ENCODE measurements at regions not wholly inside any gene's neighbourhood (a gene's known extent, or its start where the extent isn't known, plus 50 kb on each side); places are given as distances from the start of the nearest gene placed in this dataset.
"Not testable (repeated sequence)": the region's sequence is repeated elsewhere in the genome, so short reads cannot be mapped to it uniquely, and the experiment has no call there.

- not testable (repeated sequence) for DNase-seq (ENCODE audit: low spot score)
These were observed 1183.5 kb downstream of the RPIA start for GRCh38 chr2:89874810-89875595.

- not testable (repeated sequence) for DNase-seq (ENCODE audit: low spot score)
These were observed 1185.0 kb downstream of the RPIA start for GRCh38 chr2:89876445-89876844.

GRCh38 chr2:89876878-89877277, 1185.4 kb downstream of the RPIA start:
- not testable (repeated sequence) for DNase-seq (ENCODE audit: low spot score)

GRCh38 chr2:89882880-89883279, 1191.4 kb downstream of the RPIA start:
- not testable (repeated sequence) for DNase-seq (ENCODE audit: low spot score)

GRCh38 chr2:89883624-89884023, 1192.2 kb downstream of the RPIA start:
- DNase-seq (ENCODE audit: low spot score), result not testable (repeated sequence)

GRCh38 chr2:89885071-89885470, 1193.6 kb downstream of the RPIA start:
- not testable (repeated sequence) for DNase-seq (ENCODE audit: low spot score)

GRCh38 chr2:89888693-89889092, 1197.2 kb downstream of the RPIA start:
- not testable (repeated sequence) for DNase-seq (ENCODE audit: low spot score)

GRCh38 chr2:89890185-89890773, 1198.8 kb downstream of the RPIA start:
- DNase-seq (ENCODE audit: low spot score), result not testable (repeated sequence)

- not testable (repeated sequence) for DNase-seq (ENCODE audit: low spot score)
These were observed 1203.5 kb downstream of the RPIA start for GRCh38 chr2:89894988-89895387.

GRCh38 chr2:89895629-89896028, 1204.2 kb downstream of the RPIA start:
- not testable (repeated sequence) for DNase-seq (ENCODE audit: low spot score)

GRCh38 chr2:89927018-89927417, 1235.5 kb downstream of the RPIA start:
- DNase-seq (ENCODE audit: low spot score), result not testable (repeated sequence)

- DNase-seq (ENCODE audit: low spot score), result not testable (repeated sequence)
These were observed 1244.0 kb downstream of the RPIA start for GRCh38 chr2:89935436-89935835.

GRCh38 chr2:89936011-89936410, 1244.5 kb downstream of the RPIA start:
- DNase-seq (ENCODE audit: low spot score), result not testable (repeated sequence)

GRCh38 chr2:89936559-89936958, 1245.1 kb downstream of the RPIA start:
- not testable (repeated sequence) for DNase-seq (ENCODE audit: low spot score)

GRCh38 chr2:89938756-89939155, 1247.3 kb downstream of the RPIA start:
- DNase-seq (ENCODE audit: low spot score), result not testable (repeated sequence)

- DNase-seq (ENCODE audit: low spot score), result not testable (repeated sequence)
These were observed 1252.8 kb downstream of the RPIA start for GRCh38 chr2:89944267-89944666.

GRCh38 chr2:89945004-89945616, 1253.6 kb downstream of the RPIA start:
- not testable (repeated sequence) for DNase-seq (ENCODE audit: low spot score)

- DNase-seq (ENCODE audit: low spot score), result not testable (repeated sequence)
These were observed 1255.8 kb downstream of the RPIA start for GRCh38 chr2:89947208-89947815.

GRCh38 chr2:89948102-89948501, 1256.6 kb downstream of the RPIA start:
- not testable (repeated sequence) for DNase-seq (ENCODE audit: low spot score)

- DNase-seq (ENCODE audit: low spot score), result not testable (repeated sequence)
These were observed 1259.3 kb downstream of the RPIA start for GRCh38 chr2:89950807-89951206.

GRCh38 chr2:89957236-89957635, 1265.8 kb downstream of the RPIA start:
- peak; percentile 29 for DNase-seq (ENCODE audit: low spot score)

- not testable (repeated sequence) for DNase-seq (ENCODE audit: low spot score)
These were observed 1268.4 kb downstream of the RPIA start for GRCh38 chr2:89959729-89960378.

Data from SW480 (cell line).